Stromal cell of bone marrow (primary cell): ENCODE measurements at regions not wholly inside any gene's neighbourhood (a gene's known extent, or its start where the extent isn't known, plus 50 kb on each side); places are given as distances from the start of the nearest gene placed in this dataset.
A peak's percentile ranks its signal among the peaks of the same experiment; 100 is the strongest.

Source experiments
- DNase-seq: peaks from one replicate; pipeline ENCODE4 v3.0.0-alpha.2; 2012; ENCODE audit warnings: low read depth

GRCh38 chr2:21515903-21516302 is 392.1 kb downstream of the TDRD15 start:
- DNase-seq: no peak

GRCh38 chr2:21519412-21519811 is 395.6 kb downstream of the TDRD15 start:
- no peak for DNase-seq

GRCh38 chr2:21519821-21520220 is 396.1 kb downstream of the TDRD15 start:
- DNase-seq: no peak

DNA sequence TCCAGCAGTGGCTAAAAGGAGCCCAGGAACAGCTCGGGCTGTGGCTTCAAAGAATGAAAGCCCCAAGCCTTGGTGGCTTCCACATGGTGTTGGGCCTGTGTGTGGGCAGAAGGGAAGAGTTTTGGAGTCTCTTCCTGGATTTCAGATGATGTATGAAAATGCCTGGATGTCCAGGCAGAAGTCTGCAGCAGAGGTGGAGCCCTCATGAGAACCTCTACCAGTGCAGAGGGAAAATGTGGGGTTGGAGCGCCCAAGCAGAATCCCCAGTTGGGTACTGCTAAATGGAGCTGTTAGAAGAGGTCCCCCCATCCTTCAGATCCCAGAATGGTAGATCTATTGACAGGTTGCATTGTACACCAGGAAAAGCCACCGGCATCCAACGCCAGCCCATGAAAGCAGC is 412.1 kb downstream of the TDRD15 start:
- no peak for DNase-seq

DNA sequence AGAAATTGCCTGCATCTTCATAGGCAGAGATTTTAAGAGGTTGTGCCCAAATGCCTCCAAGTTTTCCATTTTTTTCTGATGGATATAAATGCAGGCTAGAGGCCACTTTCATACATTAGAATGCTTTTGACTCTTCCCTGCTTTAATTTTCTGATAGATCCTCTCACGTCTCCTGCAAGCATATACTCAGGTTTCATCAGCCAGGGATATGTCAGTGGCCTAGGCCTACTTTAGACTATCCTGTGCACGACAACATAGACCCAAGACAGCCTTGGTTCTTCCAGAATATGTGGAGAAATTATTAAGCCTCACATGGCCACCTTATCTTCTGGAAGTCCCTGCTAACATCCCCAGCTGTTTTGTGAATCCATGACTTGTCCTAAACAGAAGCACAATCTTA is 415.9 kb downstream of the TDRD15 start:
- DNase-seq: no peak

- DNase-seq: no peak
These were observed 419.9 kb downstream of the TDRD15 start for GRCh38 chr2:21543630-21544029.

DNA sequence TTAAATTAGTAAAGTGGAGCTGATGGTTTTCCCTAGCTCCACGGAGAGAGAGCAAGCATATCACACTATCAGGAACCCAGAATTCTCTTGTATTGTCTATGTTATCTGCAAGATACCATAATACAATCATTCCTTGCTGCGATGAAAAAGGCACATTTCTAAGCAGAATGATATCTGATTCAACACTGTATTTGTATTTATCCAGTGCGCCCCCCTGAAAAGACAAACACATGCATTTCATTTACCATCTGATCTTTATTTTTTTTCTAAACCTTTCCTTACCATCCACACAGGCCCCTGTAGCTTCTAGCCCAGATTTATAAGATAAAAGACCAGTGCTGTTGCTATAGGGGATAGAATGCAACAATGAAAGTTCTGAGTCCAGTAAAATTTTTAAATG is 420.6 kb downstream of the TDRD15 start:
- DNase-seq: no peak

DNA sequence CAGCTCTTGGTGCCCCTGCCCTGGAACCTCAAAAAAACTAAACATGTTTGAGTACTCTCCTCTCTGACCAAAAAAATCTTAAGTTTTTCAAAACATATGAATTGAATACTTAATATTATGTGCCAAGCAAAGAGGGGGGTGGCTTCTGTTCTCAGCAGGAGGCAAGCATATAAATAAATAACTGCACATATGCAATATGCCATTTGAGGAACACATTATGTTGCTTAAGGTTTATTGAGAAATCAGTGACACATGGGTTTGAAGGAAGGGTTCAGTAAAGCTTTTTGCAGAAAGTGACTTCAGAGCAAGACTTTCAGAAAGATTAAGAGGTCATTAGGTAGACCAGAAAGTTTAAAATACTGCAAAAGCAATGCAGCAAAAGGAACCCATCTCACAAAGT is 429.2 kb downstream of the TDRD15 start:
- no peak for DNase-seq

DNA sequence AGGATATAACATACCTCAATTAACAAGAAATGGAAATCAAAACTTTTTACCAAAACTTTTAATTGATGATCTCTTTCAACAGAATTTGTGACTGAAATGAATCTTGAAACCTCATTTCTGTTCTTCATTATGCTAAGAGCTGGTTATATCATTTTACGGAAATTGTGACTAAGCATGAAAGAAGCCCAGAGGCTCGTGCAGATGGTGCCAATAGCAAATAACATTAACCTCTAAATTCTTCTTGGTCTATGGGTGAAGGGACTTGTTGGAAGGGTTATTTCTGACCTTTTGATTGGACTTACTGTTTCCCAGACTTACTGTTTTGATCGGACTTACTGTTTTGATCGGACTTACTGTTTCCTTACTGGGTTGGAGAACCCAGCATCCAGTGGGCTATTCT is 435.6 kb downstream of the TDRD15 start:
- no peak for DNase-seq

- no peak for DNase-seq
These were observed 438.2 kb downstream of the TDRD15 start for GRCh38 chr2:21561965-21562364.

DNA sequence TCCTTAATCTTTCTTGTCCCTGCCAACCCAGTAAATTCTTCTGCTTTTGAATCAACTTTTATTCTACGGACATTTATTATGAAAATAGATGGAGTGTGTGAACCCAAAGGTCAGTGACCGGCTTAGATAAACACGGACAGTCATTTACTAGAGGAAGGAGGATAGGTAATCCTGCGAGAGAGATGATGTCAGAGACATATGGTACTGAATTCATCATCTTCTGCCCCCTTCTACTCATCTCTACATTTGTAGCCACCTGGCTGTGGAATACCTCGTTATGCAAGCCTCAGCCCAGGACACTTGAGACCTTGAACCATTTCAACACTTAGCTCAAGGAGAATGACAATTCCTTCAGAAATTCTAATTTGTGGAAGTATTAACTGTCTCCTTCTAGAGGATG is 443.6 kb downstream of the TDRD15 start:
- no peak for DNase-seq

DNA sequence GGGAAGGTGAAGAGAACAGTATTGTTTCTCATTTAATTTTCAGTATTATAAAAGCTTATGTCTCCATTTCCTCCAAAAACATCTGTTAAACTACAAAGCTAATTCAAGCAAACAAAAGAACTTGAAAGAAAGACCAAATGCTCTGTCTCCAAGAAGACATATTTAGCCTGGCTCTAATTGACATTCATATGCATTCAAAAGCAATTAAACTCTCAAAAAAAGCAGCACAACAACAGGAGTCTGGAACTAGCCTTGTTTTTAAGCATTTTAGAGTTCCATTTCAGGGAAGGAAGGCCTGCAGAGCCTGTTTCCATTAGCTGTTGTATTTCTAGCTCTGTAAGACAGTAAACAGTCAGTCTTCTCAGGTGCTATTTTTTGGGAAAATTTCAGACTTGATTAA is 447.9 kb downstream of the TDRD15 start:
- DNase-seq: no peak

- DNase-seq: no peak
These were observed 456.6 kb downstream of the TDRD15 start for GRCh38 chr2:21580391-21580790.

GRCh38 chr2:21585881-21586280 is 462.1 kb downstream of the TDRD15 start:
- no peak for DNase-seq

DNA sequence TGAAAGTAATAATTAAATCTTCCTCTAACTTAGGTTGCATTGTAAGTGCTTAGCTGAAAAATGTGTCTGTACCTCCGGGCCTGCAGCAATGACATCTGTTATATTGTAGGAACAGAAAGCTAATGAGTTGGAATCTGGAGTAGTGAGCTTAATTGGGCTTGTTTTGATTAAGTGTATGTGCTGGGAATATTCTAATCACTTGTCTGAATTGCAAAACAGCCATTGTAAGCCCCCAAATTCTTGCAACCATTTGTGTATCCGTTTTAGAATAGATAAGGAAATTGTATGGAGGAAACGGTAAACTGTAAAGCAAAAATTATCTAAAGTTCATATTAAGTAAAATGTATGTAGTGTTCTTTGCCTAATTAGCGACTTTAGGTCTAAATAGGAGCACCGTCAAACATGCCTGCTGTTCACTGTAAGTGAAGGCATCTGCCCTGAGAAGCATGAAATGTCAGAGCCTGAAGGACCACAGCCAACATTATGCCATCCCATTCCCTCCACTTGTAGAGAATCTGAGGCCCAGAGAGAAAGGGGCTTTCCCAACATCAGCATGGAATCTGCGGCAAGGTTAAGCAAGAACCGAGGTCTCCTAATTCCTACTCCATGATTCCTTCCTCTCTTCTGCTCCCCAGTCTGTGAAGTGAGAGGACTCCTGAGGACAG is 466.4 kb downstream of the TDRD15 start:
- DNase-seq: no peak

- DNase-seq: no peak
These were observed 468.2 kb downstream of the TDRD15 start for GRCh38 chr2:21591926-21592325.

GRCh38 chr2:21599417-21599816 is 475.6 kb downstream of the TDRD15 start:
- DNase-seq: no peak

- no peak for DNase-seq
These were observed 479.0 kb downstream of the TDRD15 start for GRCh38 chr2:21602789-21603188.

DNA sequence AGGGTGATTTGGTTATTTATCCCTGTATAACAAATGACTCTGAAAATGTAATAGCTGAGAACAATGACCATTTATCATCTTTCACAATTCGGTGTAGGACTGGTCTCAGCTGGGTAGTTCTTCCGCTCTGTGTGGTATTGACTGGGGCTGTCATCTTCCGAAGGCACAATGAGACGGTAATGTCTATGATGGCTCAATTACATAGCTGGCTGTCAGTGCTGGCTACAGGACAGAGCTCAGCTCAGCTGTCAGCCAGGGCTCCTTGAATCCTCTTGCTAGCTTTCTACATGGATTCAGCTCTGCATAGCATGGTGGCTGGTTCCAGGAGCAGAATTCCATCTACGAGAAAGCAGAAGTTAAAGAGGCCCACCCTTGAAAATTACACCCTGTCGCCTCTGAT is 483.8 kb downstream of the TDRD15 start:
- no peak for DNase-seq

GRCh38 chr2:21610304-21610703 is 486.5 kb downstream of the TDRD15 start:
- DNase-seq: no peak

GRCh38 chr2:21617885-21618434 is 494.2 kb downstream of the TDRD15 start:
- no peak for DNase-seq

GRCh38 chr2:21620771-21621170 is 497.0 kb downstream of the TDRD15 start:
- no peak for DNase-seq

- DNase-seq: peak; percentile 9
These were observed 504.2 kb downstream of the TDRD15 start for GRCh38 chr2:21627938-21628337.

DNA sequence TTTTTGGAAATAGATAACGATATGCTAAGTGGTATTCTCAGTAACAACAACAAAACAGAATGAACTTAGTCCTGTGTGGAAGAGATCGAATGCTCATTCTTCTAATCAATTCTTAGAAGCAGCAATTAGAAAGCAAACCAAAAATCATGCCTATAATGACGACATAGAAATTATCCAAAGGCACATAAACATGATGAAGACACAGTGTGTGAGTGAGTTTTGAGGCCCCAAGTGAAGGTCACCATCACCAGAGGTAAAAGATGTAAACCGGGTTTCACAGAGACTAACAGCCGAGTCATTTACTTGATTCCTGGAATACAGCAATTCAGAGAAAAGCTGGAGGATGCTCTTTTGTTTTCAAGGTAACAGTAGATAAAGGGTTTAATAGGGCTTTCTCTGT is 509.2 kb downstream of the TDRD15 start:
- no peak for DNase-seq
